GM06990 (cell line): ENCODE measurements at regions not wholly inside any gene's neighbourhood (a gene's known extent, or its start where the extent isn't known, plus 50 kb on each side); places are given as distances from the start of the nearest gene placed in this dataset.

Experiments used
- DNase-seq: peaks from one replicate; pipeline ENCODE4 v3.0.0-alpha.2; 2011; ENCODE audit not compliant: insufficient read length; ENCODE audit errors: extremely low read depth
- H3K27me3 ChIP-seq: replicated peaks from 2 replicates; pipeline ENCODE4 v1.6.0; 2011; ENCODE audit warnings: low read length; ENCODE audit not compliant: control insufficient read depth, insufficient read depth
- H3K36me3 ChIP-seq: 2 replicates; pipeline ENCODE4 v1.5.1; 2011; ENCODE audit warnings: low read length; ENCODE audit not compliant: control insufficient read depth, insufficient read depth
- H3K4me3 ChIP-seq: replicated peaks from 2 replicates; pipeline ENCODE4 v1.5.1; 2011; ENCODE audit warnings: low read depth, mild to moderate bottlenecking, control low read depth, low read length
- CTCF ChIP-seq: IDR thresholded peaks from 2 replicates; pipeline ENCODE4 v1.5.1; 2011; ENCODE audit warnings: low read length, control low read depth, mild to moderate bottlenecking, inconsistent platforms; ENCODE audit not compliant: insufficient read depth, poor library complexity, severe bottlenecking

GRCh38 chr2:41958775-41959174 is 89.0 kb upstream of the PKDCC start:
- Histone ChIP-seq H3K27me3 (no peaks in the 10 kb centered on the region; the same call in none of the 2 replicates), H3K36me3 (no peaks in the 10 kb centered on the region), H3K4me3 (no peak overlapping the region)
- no peak for DNase-seq
- no peak for TF ChIP-seq CTCF

- Histone ChIP-seq H3K4me3 (no peak overlapping the region), H3K36me3 (no peaks in the 10 kb centered on the region), H3K27me3 (no peaks in the 10 kb centered on the region; the same call in none of the 2 replicates)
- DNase-seq, result no peak
- no peak for TF ChIP-seq CTCF
These were observed 88.1 kb upstream of the PKDCC start for GRCh38 chr2:41959760-41960159.

GRCh38 chr2:41962922-41963622 is 84.7 kb upstream of the PKDCC start:
- no peak for TF ChIP-seq CTCF
- Histone ChIP-seq H3K36me3 (no peaks in the 10 kb centered on the region), H3K27me3 (no peaks in the 10 kb centered on the region; the same call in 1 of the 2 replicates), H3K4me3 (no peak overlapping the region)
- DNase-seq, result no peak

GRCh38 chr2:41963661-41964525 is 83.9 kb upstream of the PKDCC start:
- TF ChIP-seq CTCF, result no peak
- Histone ChIP-seq H3K36me3 (no peaks in the 10 kb centered on the region), H3K27me3 (no peaks in the 10 kb centered on the region; the same call in 1 of the 2 replicates), H3K4me3 (no peak overlapping the region)
- DNase-seq, result no peak

- no peak for DNase-seq
These were observed 82.5 kb upstream of the PKDCC start for GRCh38 chr2:41965173-41965908.

More at GRCh38 chr2:41965173-41965908, 82.5 kb upstream of the PKDCC start:
- no peaks in the 10 kb centered on the region for H3K36me3 ChIP-seq
- no peak overlapping the region for H3K4me3 ChIP-seq
- TF ChIP-seq CTCF, result no peak
- no peaks in the 10 kb centered on the region; the same call in 1 of the 2 replicates for H3K27me3 ChIP-seq
